Vagina (tissue), 2 donors: ENCODE measurements at regions not wholly inside any gene's neighbourhood (a gene's known extent, or its start where the extent isn't known, plus 50 kb on each side); places are given as distances from the start of the nearest gene placed in this dataset.

Experiments used
- CTCF ChIP-seq, 3 experiments: fragments of 450-650 bp in 2 of 3; fragments of 200-600 bp in 1 of 3; sonication (generic) in 1 of 3; IDR thresholded peaks; one replicate each; pipeline ENCODE4 v1.5.1; 2017 to 2019; ENCODE audit warnings: antibody characterized with exemption in 3 of 3, mild to moderate bottlenecking in 2 of 3, moderate library complexity in 2 of 3
- POLR2AphosphoS5 ChIP-seq, 2 donors: sonication (generic); formaldehyde crosslinking; IDR thresholded peaks; one replicate each; pipeline ENCODE4 v1.9.0; 2017; ENCODE audit warnings: antibody characterized with exemption in 2 of 2, mild to moderate bottlenecking in 2 of 2, low read depth in 1 of 2; ENCODE audit not compliant: insufficient read depth in 1 of 2

GRCh38 chr4:141349236-141349635 lies 128.5 kb downstream of the ZNF330 start:
- TF ChIP-seq CTCF (IDR thresholded peaks at IDR 0.05) (no peak), POLR2AphosphoS5 (IDR thresholded peaks at IDR 0.05; ENCODE audit: insufficient read depth in 1 of 2, low read depth in 1 of 2) (no peak)
